Testis (tissue), 2 donors: ENCODE measurements at regions not wholly inside any gene's neighbourhood (a gene's known extent, or its start where the extent isn't known, plus 50 kb on each side); places are given as distances from the start of the nearest gene placed in this dataset.

ENCODE experiments used
- DNase-seq: peaks from one replicate; pipeline ENCODE4 v3.0.0-alpha.2; 2019
- H3K27ac ChIP-seq, 2 donors: fragments of 200-600 bp; sonication (generic); one replicate each; pipeline ENCODE4 v1.5.1; 2019
- H3K27me3 ChIP-seq: fragments of 200-600 bp; sonication (generic); one replicate; pipeline ENCODE4 v1.5.1; 2019
- H3K36me3 ChIP-seq: fragments of 200-600 bp; sonication (generic); one replicate; pipeline ENCODE4 v1.5.1; 2017; ENCODE audit warnings: low read depth; ENCODE audit errors: missing control alignments
- H3K4me1 ChIP-seq: fragments of 200-600 bp; sonication (generic); one replicate; pipeline ENCODE4 v1.5.1; 2019
- H3K4me3 ChIP-seq, 2 donors: fragments of 200-600 bp; sonication (generic); one replicate each; pipeline ENCODE4 v1.5.1; 2017 to 2019
- H3K9me3 ChIP-seq: fragments of 200-600 bp; sonication (generic); one replicate; pipeline ENCODE4 v1.5.1; 2017
- CTCF ChIP-seq, 3 experiments: fragments of 450-650 bp in 2 of 3; fragments of 200-600 bp in 1 of 3; sonication (generic) in 1 of 3; IDR thresholded peaks; one replicate each; pipeline ENCODE4 v1.5.1; 2016 to 2019; ENCODE audit warnings: antibody characterized with exemption in 3 of 3, mild to moderate bottlenecking in 2 of 3, moderate library complexity in 1 of 3
- POLR2A ChIP-seq: fragments of 450-650 bp; IDR thresholded peaks from one replicate; pipeline ENCODE4 v1.6.1; 2017; ENCODE audit warnings: antibody characterized with exemption, mild to moderate bottlenecking, moderate library complexity
- WGBS, 2 donors: methylation state at CpG; one replicate each; pipeline ENCODE4 v1.1.5; 2018; 5-methylcytosine and 5-hydroxymethylcytosine counted together
- intact Hi-C: fragments of 100-400 bp; cut with DNase I; formaldehyde crosslinking; loops from one replicate; pipeline ENCODE4 v1.15.1; 2023; ENCODE audit warnings: low total_unique reads

GRCh38 chr2:238698072-238698352 lies 149.9 kb upstream of the TWIST2 start:
- H3K27me3 ChIP-seq = no peaks in the 10 kb centered on the region
- H3K27ac ChIP-seq = peak overlapping the region in 1 of 2 donors; percentile 28
- no peak overlapping the region for H3K4me3 ChIP-seq
- H3K9me3 ChIP-seq = no peaks in the 10 kb centered on the region
- intact Hi-C loops = no loop called here
- WGBS, 2 donors = 57 to 58% methylated on average over 7 of the region's 7 CpGs
- H3K36me3 ChIP-seq = no peaks in the 10 kb centered on the region
- no peaks in the 10 kb centered on the region for H3K4me1 ChIP-seq
- DNase-seq = no peak
- TF ChIP-seq CTCF (IDR thresholded peaks at IDR 0.05) (no peak), POLR2A (no peak)

DNA sequence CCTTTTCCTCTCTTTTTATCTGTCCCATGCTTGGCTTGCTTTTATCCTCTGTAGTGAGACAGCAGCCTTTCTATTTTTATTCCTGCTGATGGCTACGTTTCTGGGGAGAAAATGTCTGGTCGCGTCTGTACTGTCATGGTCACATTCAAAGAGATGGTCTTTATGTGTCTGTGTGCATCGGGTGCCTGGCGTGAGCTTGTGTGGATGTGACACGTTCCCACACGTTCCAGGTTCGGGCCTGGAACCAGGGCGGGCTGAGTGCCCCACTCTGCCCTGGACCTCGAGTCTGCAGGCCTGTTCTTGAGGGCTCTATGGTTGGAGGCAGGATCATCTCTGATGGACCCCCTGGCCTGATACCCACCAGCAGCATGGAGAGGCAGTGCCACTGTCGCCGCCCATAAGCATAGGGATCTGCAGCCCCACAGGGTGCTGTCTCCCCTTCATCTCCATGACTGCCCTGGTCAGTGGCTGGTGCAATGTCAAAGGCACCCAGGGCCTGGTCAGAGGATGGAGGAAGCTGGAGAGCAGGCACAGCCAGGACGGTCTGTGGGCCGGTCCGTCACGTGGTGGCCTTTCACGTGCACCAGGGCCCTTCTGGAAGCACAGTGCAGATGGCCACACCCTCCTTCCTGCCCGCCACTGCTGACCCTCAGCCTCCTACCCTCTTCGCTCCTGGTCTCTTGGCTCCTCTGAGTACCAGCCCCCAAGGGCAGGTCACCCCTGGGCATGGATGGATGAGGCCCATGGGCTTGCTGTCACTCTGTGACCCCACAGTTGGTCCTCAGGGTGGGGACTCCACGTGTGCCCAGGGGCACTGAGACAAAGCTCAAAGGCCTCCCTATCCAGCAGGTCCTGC lies 149.2 kb upstream of the TWIST2 start:
- no peak for TF ChIP-seq POLR2A
- Histone ChIP-seq H3K36me3 (no peaks in the 10 kb centered on the region), H3K9me3 (no peaks in the 10 kb centered on the region), H3K4me1 (no peaks in the 10 kb centered on the region), H3K4me3 (no peak overlapping the region), H3K27ac (peak overlapping the region in 1 of 2 donors; percentile 28), H3K27me3 (no peaks in the 10 kb centered on the region)
- 85 to 88% methylated on average over 16 to 20 of the region's 20 CpGs for WGBS, 2 donors
- intact Hi-C loops = no loop called here
- no peak for DNase-seq

GRCh38 chr2:238699307-238700116 lies 148.4 kb upstream of the TWIST2 start:
- WGBS, 2 donors = 93 to 94% methylated on average over 6 to 13 of the region's 13 CpGs
- intact Hi-C loops = no loop called here
- DNase-seq = no peak

GRCh38 chr2:238700117-238700457 lies 147.8 kb upstream of the TWIST2 start:
- no peaks in the 10 kb centered on the region for H3K27me3 ChIP-seq
- 68 to 86% methylated on average over 10 to 11 of the region's 11 CpGs for WGBS, 2 donors
- no peaks in the 10 kb centered on the region for H3K9me3 ChIP-seq
- H3K4me1 ChIP-seq = no peaks in the 10 kb centered on the region
- no peak overlapping the region for H3K27ac ChIP-seq
- H3K36me3 ChIP-seq = no peaks in the 10 kb centered on the region
- no peak overlapping the region for H3K4me3 ChIP-seq
- no peak for TF ChIP-seq CTCF (IDR thresholded peaks at IDR 0.05)
- TF ChIP-seq POLR2A = no peak
- intact Hi-C loops = no loop called here
- no peak for DNase-seq

More at GRCh38 chr2:238699307-238700116, 148.4 kb upstream of the TWIST2 start:
- Histone ChIP-seq H3K36me3 (no peaks in the 10 kb centered on the region), H3K9me3 (no peaks in the 10 kb centered on the region), H3K4me1 (no peaks in the 10 kb centered on the region), H3K27me3 (no peaks in the 10 kb centered on the region), H3K4me3 (no peak overlapping the region), H3K27ac (no peak overlapping the region)
- no peak for TF ChIP-seq CTCF (IDR thresholded peaks at IDR 0.05)
- no peak for TF ChIP-seq POLR2A

GRCh38 chr2:238700506-238701340 lies 147.2 kb upstream of the TWIST2 start:
- no peak for DNase-seq

More at GRCh38 chr2:238700506-238701340, 147.2 kb upstream of the TWIST2 start:
- H3K36me3 ChIP-seq = no peaks in the 10 kb centered on the region
- H3K27ac ChIP-seq = no peak overlapping the region
- 86 to 96% methylated on average over 10 to 11 of the region's 11 CpGs for WGBS, 2 donors
- no peaks in the 10 kb centered on the region for H3K9me3 ChIP-seq
- H3K27me3 ChIP-seq = no peaks in the 10 kb centered on the region
- intact Hi-C loops = no loop called here
- TF ChIP-seq POLR2A (no peak), CTCF (IDR thresholded peaks at IDR 0.05) (no peak)
- no peaks in the 10 kb centered on the region for H3K4me1 ChIP-seq
- no peak overlapping the region for H3K4me3 ChIP-seq
